C4-2B (cell line): ENCODE measurements at regions not wholly inside any gene's neighbourhood (a gene's known extent, or its start where the extent isn't known, plus 50 kb on each side); places are given as distances from the start of the nearest gene placed in this dataset.
"Not testable (repeated sequence)": the region's sequence is repeated elsewhere in the genome, so short reads cannot be mapped to it uniquely, and the experiment has no call there.

Source experiments
- H3K27ac ChIP-seq: fragments of 450-650 bp; 2 replicates; pipeline ENCODE4 v1.5.1; 2017
- ZFX ChIP-seq: fragments of 450-650 bp; IDR thresholded peaks from 2 replicates; pipeline ENCODE4 v1.6.1; 2017
- TF ChIP-seq, protein P1 (sequence below): fragments of 450-650 bp; conservative IDR thresholded peaks from 2 replicates; pipeline ENCODE4 v1.5.1; 2017; ENCODE audit warnings: mild to moderate bottlenecking

DNA sequence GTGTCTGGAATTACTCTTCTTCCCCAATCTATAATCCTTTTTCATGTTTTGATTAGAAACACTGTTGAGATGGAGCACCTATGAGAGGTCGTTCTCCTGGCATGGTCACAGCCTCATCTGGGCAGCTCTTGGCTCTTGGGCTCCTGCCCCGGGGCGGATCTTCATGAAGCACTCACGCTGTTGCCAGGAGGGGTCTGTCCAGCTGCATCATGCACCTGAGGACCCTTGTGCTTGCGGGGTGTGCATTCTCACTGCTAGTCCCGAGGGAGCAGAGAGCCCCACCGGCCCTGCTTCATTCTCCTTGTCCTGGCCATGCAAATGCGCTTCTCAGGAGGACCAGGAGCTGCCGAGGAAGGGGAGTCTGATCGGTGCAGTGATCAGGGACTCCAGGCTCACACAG lies 117.6 kb upstream of the S1PR3 start:
- TF ChIP-seq, protein P1, sequence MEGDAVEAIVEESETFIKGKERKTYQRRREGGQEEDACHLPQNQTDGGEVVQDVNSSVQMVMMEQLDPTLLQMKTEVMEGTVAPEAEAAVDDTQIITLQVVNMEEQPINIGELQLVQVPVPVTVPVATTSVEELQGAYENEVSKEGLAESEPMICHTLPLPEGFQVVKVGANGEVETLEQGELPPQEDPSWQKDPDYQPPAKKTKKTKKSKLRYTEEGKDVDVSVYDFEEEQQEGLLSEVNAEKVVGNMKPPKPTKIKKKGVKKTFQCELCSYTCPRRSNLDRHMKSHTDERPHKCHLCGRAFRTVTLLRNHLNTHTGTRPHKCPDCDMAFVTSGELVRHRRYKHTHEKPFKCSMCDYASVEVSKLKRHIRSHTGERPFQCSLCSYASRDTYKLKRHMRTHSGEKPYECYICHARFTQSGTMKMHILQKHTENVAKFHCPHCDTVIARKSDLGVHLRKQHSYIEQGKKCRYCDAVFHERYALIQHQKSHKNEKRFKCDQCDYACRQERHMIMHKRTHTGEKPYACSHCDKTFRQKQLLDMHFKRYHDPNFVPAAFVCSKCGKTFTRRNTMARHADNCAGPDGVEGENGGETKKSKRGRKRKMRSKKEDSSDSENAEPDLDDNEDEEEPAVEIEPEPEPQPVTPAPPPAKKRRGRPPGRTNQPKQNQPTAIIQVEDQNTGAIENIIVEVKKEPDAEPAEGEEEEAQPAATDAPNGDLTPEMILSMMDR: no peak
- TF ChIP-seq ZFX: no peak

DNA sequence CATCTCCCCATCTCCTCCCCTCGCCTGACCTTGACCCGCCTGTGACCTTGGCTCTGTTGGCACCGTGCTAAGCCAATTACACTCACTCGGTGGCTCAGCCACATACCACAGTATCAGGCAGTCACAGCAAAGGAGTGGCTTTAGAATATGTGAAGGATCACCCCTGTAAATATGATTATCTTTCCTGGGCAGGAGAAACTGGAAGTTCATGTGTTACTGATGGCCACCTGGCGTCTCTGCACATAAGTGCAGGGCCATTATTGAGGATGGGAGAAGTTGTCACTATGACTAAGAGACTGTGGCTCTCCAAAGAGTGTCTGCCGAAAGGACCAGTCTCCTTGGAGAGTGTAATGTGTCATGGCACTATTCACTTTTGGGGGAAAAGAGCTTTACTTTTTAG lies 116.9 kb upstream of the S1PR3 start:
- H3K27ac ChIP-seq: no peak overlapping the region
- no peak for TF ChIP-seq ZFX
- TF ChIP-seq, protein P1: no peak

More for the DNA sequence above, 117.6 kb upstream of the S1PR3 start:
- no peak overlapping the region for H3K27ac ChIP-seq

DNA sequence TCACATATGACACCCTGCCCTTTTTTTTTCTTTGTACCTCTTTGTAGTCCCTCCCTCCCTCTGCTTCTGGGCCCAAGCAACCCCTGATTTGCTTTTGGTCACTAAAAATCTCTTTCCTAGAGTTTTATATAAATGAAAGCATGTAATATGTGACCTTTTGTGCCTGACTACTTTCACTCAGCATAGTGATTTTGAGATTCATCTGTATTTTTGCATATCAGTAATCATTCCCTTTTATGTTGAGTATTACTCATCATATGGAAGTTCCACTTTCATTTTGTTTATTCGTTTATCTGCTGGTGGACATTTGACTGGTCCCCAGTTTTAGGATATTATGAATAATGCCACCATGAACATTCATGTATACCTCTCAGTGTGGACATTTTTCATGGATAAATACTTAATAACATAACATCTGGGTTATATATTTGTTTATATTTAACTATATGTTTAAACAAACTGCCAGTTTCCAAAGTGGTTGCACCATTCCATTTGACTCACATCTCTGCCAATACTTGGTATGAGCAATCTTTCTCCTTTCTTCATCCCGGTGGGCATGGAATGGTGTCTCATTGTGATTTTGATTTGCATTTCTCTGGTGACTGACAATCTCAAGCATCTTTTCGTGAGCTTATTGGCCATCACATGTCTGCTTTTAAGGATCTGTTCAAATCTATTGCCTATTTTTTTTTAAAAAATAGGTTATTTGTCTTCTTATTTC lies 115.7 kb upstream of the S1PR3 start:
- H3K27ac ChIP-seq: no peak overlapping the region
- no peak for TF ChIP-seq ZFX
- TF ChIP-seq, protein P1: no peak

DNA sequence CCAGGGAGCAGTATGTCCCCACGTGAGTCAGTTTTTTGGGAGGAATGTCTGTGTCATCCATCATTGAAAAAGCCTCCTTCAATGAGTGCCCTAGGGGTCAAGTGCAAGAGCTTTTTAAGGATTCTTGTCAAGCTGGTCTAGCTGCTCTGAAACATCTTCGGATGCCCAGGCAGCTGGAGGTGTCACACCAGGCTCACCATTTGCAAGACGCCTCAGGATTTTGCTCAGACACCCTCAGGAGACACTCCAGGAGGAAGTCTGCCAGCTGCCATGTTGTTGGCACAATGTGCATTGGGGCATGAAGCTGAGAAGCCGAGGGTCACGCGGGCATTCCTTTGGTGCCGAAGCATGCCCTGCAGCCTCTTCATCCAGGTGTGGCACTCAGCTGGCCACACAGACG lies 111.1 kb upstream of the S1PR3 start:
- TF ChIP-seq, protein P1: no peak
- TF ChIP-seq ZFX: no peak
- no peak overlapping the region for H3K27ac ChIP-seq

DNA sequence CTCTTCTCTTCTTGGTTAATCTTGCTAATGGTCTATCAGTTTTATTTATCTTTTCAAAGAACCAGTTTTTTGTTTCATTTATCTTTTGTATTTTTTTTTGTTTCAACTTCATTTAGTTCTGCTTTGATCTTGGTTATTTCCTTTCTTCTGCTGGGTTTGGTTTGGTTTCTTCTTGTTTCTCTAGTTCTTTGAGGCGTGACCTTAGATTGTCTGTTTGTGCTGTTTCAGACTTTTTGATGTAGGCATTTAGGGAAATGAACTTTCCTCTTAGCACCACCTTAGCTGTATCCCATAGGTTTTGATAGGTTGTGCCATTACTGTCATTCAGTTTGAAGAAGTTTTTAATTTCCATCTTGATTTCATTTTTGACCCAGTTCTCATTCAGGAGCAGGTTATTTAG lies 107.0 kb upstream of the S1PR3 start:
- not testable (repeated sequence) for H3K27ac ChIP-seq

DNA sequence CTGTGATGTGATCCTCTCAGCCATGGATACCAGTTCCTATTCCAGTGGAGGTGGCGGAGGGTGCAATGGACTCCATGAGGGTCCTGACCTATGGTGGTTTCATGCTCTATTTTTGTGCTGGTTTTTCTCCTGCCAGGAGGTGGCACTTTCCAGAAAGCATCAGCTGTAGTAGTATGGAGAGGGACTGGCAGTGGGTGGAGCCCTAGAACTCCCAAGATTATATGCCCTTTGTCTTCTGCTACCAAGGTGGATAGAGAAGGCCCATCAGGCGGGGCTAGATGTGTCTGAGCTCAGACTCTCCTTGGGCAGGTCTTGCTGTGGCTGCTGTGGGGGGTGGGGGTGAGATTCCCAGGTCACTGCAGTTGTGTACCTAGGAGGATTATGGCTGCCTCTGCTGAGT lies 104.5 kb upstream of the S1PR3 start:
- not testable (repeated sequence) for H3K27ac ChIP-seq

DNA sequence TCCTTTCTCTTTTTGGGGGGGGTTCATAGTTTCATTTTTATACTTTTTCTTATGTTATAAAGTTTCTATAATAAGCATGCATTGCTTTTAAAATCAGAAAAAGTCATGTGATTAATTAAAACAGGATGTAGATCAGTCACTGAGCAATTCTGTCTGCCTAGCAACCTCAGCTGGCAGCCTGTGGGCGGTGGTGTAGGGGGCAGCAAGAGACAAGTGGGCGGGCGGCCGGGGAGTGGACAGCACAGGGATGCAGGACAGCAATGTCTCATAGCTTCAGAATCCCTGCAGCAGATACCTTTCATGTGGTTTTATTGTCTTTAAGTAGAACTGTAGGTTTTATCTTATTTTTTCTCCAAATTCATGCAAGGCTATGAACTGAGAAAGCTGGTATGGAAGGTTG lies 101.9 kb upstream of the S1PR3 start:
- TF ChIP-seq, protein P1: no peak
- no peak for TF ChIP-seq ZFX

DNA sequence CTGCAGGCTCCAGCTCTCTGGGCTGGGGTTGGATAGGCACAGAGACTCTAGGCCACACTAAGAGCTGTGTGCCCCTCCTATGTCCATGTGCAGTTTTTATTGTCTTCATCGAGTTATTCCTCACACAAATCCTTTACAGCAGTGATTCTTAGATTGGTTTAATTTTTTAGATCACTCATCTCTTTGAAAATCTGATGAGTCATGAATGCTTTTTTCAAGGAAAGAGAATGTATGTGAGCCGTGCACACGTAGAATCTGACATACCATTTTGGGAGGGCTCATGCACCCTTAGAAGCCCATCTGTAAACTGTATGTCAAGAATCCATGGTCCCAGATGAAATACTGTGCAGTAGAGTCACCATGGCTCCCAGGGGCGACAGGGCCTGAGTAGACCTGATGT lies 100.7 kb upstream of the S1PR3 start:
- no peak overlapping the region for H3K27ac ChIP-seq
- TF ChIP-seq, protein P1: no peak
- no peak for TF ChIP-seq ZFX

More for the DNA sequence above, 101.9 kb upstream of the S1PR3 start:
- no peak overlapping the region for H3K27ac ChIP-seq
